ENCODE measurements at regions not wholly inside any gene's neighbourhood (a gene's known extent, or its start where the extent isn't known, plus 50 kb on each side); places are given as distances from the start of the nearest gene placed in this dataset.

GRCh38 chr1:87644033-87644578 lies 315.4 kb downstream of the LMO4 start:
- Histone ChIP-seq H3K4me3 (no peak overlapping the region), H2AFZ (ENCODE audit: control insufficient read depth, low read depth, low read length) (no peak overlapping the region), H3K4me1 (ENCODE audit: control insufficient read depth, insufficient read depth, low read length) (no peaks in the 10 kb centered on the region), H3K9ac (ENCODE audit: control insufficient read depth, insufficient read depth, low read length) (no peak overlapping the region), H3K27ac (ENCODE audit: control insufficient read depth, insufficient read depth) (no peak overlapping the region), H3K4me2 (ENCODE audit: control insufficient read depth, insufficient read depth) (no peak overlapping the region), H3K9me3 (replicated peaks; ENCODE audit: control insufficient read depth, insufficient read depth, low read length) (no peaks in the 10 kb centered on the region), H3K27me3 (replicated peaks in 1 of 2; ENCODE audit: control insufficient read depth in 2 of 2, insufficient read depth in 2 of 2, low read length in 1 of 2) (no peaks in the 10 kb centered on the region), H3K79me2 (ENCODE audit: control insufficient read depth, insufficient read depth, low read length) (no peaks in the 10 kb centered on the region), H4K20me1 (ENCODE audit: control insufficient read depth, insufficient read depth) (no peaks in the 10 kb centered on the region), H3K36me3 (ENCODE audit: control insufficient read depth in 2 of 2, insufficient read depth in 2 of 2, low read length in 1 of 2) (no peaks in the 10 kb centered on the region)
- in situ Hi-C loops (cut with MboI), result no loop called here
- intact Hi-C loops (cut with micrococcal nuclease; ENCODE audit: unreplicated experiment), result no loop called here
- RAD21 ChIA-PET (ENCODE audit: unreplicated experiment), result no interaction called here
- SMC1A ChIA-PET (ENCODE audit: uncharacterized antibody, unreplicated experiment), result interaction anchor here (0.6 kb wide), 1 partner anchor 924 kb away, joined by 3 read pairs; no protein-coding TSS in a partner anchor
- POLR2A ChIA-PET, result no interaction called here
- no peak for DNase-seq (ENCODE audit: low read depth, low spot score)
- BruUV-seq (replicated peaks), result no TSS peak
- no peak for ATAC-seq
- no peak for TF ChIP-seq CHD2 (IDR thresholded peaks at IDR 0.05; ENCODE audit: borderline replicate concordance, low read depth, low read length)
- no peak for TF ChIP-seq SIN3A (IDR thresholded peaks at IDR 0.05; ENCODE audit: low read depth, low read length)
- TF ChIP-seq BRCA1 (IDR thresholded peaks at IDR 0.05; ENCODE audit: low read depth, low read length), result no peak
- no peak for FAIRE-seq
- CTCF ChIA-PET, result interaction anchor here (1.7 kb wide), 1 partner anchor 351 kb away, joined by 5 read pairs; no protein-coding TSS in a partner anchor

DNA sequence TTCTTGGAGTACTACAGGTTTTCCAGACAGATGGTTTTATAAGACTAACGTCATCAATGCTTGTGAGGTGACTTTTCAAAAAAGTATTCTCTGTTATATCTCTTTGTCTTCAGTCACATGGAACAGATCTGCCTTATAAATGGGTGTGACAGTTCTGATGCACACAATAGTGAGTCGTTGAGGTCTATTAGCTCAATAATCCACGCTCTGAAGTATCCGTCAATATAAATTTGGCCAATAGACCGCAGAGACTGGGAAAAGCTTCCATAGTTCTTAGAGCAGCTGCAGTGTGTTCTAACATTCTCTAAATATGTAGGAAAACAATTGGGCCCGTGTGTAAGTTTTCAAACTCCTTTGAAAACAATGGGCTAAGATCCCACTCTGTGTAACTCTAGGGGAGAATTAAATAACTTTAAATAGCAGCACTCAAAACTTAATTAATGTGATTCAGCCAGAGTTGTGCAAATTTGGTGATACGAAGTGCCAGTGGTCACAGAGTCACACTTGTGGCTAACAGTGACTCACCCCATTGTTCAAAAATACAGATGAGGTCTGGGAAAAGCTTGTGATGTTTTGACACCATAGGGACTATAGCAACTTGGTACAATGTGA lies 316.0 kb downstream of the LMO4 start:
- no peak overlapping the region for H3K4me3 ChIP-seq
- no peak overlapping the region for H3K27ac ChIP-seq (ENCODE audit: control insufficient read depth, insufficient read depth)
- TF ChIP-seq RAD51 (IDR thresholded peaks at IDR 0.05), result no peak
- TF ChIP-seq JUNB (IDR thresholded peaks at IDR 0.05), result no peak
- TF ChIP-seq JUND (IDR thresholded peaks at IDR 0.05; ENCODE audit: low read depth, low read length), result no peak
- TF ChIP-seq RAD21 (IDR thresholded peaks at IDR 0.05; ENCODE audit: insufficient read depth, low read depth, low read length), result no peak
- TF ChIP-seq MYC (IDR thresholded peaks at IDR 0.05; ENCODE audit: insufficient read depth, insufficient read length, insufficient replicate concordance, low read length, severe bottlenecking), result no peak
- TF ChIP-seq ZNF384 (IDR thresholded peaks at IDR 0.05; ENCODE audit: borderline replicate concordance, low read depth, low read length), result no peak
- intact Hi-C loops (cut with micrococcal nuclease; ENCODE audit: unreplicated experiment) (no loop called here), in situ Hi-C loops (cut with MboI) (no loop called here)
- ATAC-seq (no peak), FAIRE-seq (no peak), DNase-seq (ENCODE audit: low read depth, low spot score) (no peak)
- no peaks in the 10 kb centered on the region for H3K4me1 ChIP-seq (ENCODE audit: control insufficient read depth, insufficient read depth, low read length)
- no peaks in the 10 kb centered on the region for H3K79me2 ChIP-seq (ENCODE audit: control insufficient read depth, insufficient read depth, low read length)
- CTCF ChIA-PET, result no interaction called here
- no peak overlapping the region for H3K4me2 ChIP-seq (ENCODE audit: control insufficient read depth, insufficient read depth)
- H3K36me3 ChIP-seq (ENCODE audit: control insufficient read depth in 2 of 2, insufficient read depth in 2 of 2, low read length in 1 of 2), result no peaks in the 10 kb centered on the region
- H2AFZ ChIP-seq (ENCODE audit: control insufficient read depth, low read depth, low read length), result no peak overlapping the region
- no peaks in the 10 kb centered on the region for H4K20me1 ChIP-seq (ENCODE audit: control insufficient read depth, insufficient read depth)
- H3K9ac ChIP-seq (ENCODE audit: control insufficient read depth, insufficient read depth, low read length), result no peak overlapping the region
- POLR2A ChIA-PET, result no interaction called here
- RAD21 ChIA-PET (ENCODE audit: unreplicated experiment), result no interaction called here
- SMC1A ChIA-PET (ENCODE audit: uncharacterized antibody, unreplicated experiment), result interaction anchor here (0.6 to 1.4 kb wide), 4 partner anchors 9 to 923 kb away, joined by 3 to 4 read pairs (median 3); no protein-coding TSS in a partner anchor
- WGBS (ENCODE audit: insufficient coverage, insufficient replicate concordance, low lambda C conversion rate, missing lambda C conversion rate), result 43% methylated on average over 7 of the region's 7 CpGs
- BruUV-seq (replicated peaks), result no TSS peak
- H3K9me3 ChIP-seq (replicated peaks; ENCODE audit: control insufficient read depth, insufficient read depth, low read length), result no peaks in the 10 kb centered on the region
- H3K27me3 ChIP-seq (replicated peaks in 1 of 2; ENCODE audit: control insufficient read depth in 2 of 2, insufficient read depth in 2 of 2, low read length in 1 of 2), result no peaks in the 10 kb centered on the region

All from GM12878 (cell line).